GM19351 (cell line): ENCODE measurements at regions not wholly inside any gene's neighbourhood (a gene's known extent, or its start where the extent isn't known, plus 50 kb on each side); places are given as distances from the start of the nearest gene placed in this dataset.

ENCODE experiments used
- ATAC-seq: cut with Tn5 transposase; IDR thresholded peaks from one replicate; pipeline ENCODE4 v1.9.1; 2021; ENCODE audit warnings: mild to moderate bottlenecking, moderate library complexity; ENCODE audit not compliant: unreplicated experiment

DNA sequence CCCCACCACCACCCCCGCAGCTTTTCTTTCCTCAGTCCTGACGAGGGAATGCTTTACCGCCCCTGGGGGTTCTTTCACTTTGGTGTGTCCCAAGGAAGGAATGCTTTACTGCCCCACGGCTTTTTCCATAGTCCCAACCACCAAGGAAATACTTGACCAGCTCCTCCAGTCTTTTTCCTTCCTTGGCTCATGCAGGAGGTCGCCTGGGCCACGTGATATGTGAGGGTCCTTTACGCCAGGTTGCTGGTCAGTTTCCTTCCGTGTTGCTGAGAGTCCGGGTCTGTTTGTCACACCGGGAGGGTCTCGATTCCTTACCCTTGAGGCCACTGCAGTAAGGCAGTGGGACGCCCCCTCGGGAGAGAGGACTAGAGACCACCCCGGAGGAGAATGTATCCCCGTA lies 58.9 kb upstream of the CDH4 start:
- ATAC-seq = no peak
